HG03139 (cell line): ENCODE measurements at regions not wholly inside any gene's neighbourhood (a gene's known extent, or its start where the extent isn't known, plus 50 kb on each side); places are given as distances from the start of the nearest gene placed in this dataset.

Experiments used
- ATAC-seq: cut with Tn5 transposase; IDR thresholded peaks from one replicate; pipeline ENCODE4 v1.9.1; 2021; ENCODE audit not compliant: unreplicated experiment

DNA sequence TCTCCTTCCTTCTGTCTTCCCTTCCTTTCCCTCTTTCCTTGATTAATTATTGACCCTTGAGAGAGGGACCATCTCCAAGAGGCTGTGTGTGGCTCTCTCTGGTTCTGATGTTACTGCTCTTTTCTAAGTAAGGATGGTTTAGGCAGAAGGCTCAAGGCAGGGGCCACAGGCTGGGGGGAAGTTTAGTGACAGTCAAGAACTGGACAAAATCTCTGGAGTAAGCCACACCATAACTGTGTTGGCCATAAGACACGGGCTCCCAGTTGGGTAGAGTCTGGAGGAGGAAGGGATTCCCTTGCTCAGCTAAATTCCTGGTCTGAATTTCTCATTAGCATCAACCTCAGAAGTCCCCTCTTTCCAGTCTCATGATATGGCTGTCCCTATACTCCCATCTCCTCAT is 74.7 kb downstream of the BUD13 start:
- no peak for ATAC-seq

DNA sequence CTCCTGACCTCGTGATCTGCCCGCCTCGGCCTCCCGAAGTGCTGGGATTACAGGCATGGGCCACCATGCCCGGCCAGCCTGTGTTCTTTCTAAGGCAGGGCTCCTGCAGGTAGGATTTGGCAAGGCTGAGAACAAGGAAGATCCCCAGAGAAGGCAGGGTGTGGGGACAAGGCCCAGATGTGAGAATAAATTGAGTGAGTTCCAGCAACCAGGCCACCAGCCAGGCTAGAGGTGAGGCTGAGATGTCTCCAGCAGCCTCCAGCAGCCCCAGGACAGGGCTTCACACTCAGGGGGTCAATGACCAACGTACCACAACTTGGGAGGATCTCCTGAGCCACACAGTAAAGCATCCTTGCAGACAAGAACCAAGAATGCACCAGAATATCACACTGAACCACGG is 75.1 kb downstream of the BUD13 start:
- ATAC-seq, result no peak

DNA sequence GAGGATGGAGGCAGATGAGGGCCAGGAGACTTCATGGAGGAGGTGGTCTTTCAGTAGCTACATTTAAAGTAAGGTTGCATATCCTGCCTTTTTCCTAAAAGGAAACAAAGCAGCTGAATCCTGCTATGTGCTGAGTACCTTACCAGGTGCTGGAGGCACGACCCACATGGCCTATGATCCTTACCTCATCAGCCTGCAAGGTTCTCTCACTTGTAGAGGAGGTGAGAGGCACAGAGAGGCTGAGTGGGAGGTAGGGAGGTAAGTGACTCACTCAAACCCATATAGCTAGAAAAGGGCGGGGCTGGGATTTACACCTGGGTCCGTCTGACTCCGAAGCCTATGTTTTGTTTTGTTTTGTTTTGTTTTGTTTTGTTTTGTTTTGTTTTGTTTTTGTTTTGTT is 75.8 kb downstream of the BUD13 start:
- no peak for ATAC-seq

DNA sequence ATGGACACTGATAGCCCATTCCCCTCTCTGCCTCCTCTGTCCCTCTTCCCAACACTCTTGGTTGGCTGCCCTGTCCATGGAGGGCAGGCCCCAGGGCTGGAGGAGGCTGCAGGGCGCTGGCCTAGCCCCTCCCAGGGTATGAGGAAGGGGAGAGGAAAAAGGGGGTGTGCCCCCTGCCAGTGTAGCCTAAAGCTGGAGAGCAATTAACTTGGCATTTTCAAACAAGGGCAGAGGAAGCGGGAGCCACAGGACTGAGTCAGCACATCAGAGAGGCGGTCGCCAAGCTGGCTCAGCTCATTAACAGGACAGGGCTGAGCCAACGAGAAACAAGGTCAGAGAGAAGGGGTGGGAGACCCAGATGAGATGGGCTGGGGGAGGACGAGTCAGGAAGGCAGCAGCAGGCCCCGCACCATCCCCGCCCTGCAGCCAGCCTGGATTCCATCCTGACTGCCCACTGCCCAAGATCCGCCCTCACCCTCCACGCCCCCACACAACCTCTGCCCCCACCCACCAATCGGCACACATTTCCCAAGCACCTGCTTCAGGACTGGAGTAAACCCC is 76.3 kb downstream of the BUD13 start:
- ATAC-seq, result no peak

DNA sequence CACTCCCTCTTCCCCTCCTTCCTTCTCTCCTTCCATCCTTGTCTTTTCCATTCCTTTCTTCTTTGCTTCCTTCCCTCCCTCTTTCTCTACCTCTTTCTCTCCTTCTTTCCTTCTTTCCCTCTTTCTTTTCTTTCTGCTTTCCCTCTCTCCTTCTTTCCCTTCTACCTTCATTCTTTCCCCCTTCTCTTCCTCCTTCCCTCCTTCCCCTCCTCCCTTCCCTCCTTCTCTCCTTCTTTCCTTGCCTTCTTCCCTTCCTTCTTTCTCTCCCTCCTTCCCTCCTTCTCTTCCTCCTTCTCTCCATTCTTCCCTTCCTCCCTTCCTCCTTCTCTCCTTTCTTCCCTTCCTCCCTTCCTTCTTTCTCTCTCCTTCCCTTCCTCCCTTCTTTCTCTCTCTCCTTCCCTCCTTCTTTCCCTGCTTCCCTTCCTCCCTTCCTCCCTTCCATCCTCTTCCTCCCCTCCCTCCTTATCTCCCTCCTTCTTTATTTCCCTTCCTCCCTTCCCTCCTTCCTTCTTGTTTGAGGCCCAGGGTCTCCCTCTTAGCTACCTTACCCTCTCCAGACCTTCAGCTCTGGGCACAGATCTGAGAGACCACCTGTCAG is 77.0 kb downstream of the BUD13 start:
- no peak for ATAC-seq

DNA sequence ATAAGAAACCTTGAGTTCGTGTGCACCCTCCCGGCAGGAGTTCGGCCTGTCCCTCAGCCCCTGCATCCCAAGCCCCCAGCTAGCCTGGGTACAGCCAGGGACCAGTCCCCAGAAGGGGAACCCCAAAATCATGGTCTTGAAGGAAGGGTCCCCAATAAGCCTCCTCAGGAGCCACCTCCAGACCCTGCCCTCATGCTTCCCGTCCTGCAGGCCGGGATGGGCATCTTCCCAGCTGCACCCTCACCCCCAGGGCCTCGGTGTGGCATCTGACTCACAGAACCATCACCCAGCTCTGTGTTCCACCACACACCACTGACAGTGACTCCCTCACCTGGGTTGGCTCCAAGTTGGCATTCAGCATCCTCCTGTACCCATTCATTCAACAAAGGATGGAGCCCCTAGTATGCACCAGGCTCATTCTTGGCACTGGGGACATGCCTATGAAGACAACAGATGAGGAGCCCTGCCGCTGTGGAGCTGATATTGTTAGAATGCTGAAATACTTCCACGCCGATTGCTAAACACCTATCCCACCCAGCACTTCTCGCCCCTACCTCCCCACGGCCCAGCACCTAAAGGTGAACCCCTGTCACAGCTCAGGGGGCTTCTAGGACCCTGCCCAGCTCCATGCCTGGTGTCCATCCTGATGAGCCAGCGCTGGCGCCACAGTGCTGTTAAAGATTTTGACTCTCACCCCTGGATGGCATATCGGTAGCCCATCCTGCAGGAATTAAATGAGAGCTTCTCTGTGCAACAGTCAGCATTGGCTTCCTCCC is 77.8 kb downstream of the BUD13 start:
- ATAC-seq, result no peak

DNA sequence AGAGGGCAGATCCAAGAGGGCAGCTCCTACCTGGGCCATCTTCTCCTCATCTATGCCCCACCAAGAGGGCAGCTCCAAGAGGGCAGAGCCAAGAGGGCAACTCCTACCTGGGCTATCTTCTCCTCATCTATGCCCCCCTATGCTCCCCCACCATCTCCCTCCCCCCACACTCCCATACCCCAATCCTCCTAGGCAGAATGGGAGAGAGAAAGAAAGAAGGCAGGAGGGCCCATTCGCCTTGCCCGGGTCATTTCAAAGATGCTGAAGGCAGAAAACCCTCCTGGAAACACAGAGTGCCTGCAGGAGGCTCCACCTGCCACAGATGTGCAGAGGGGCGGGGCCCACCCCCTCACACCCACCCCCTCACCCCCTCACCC is 78.5 kb downstream of the BUD13 start:
- ATAC-seq, result no peak

DNA sequence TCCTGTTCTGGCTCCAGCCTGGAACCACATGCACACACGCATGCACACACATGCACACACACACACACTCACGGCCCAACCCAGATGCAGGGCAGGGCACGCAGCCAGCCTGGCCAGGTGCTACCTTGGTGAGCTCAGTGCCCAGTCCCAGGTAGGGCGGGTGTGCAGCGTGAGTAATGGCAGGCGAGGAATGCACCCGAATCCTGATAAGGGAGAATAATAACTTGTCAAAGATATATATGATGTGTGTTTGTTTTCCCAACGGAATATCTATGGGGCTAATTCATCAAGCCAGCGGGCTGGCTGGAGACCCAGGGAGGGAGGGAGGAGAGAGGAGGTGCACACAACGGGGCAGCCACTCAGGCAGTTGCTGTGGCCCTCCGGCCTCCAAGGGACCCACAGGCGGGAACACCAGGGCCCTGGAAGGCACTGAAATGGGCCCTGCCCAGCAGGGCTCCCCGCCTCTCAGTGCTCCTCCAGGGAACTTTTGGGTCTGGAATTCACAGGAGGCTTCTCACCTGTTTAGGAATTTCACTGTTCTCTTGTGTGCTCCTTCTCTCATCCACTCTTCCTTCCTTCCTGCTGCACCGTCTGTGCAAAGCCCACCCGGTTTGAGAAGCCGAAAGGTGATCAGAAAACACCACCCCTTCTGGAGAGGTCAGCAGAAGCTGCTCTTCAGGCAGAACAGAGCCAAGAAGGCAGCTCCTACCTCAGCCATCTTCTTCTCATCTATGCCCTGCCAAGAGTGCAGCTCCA is 79.0 kb downstream of the BUD13 start:
- ATAC-seq, result no peak

DNA sequence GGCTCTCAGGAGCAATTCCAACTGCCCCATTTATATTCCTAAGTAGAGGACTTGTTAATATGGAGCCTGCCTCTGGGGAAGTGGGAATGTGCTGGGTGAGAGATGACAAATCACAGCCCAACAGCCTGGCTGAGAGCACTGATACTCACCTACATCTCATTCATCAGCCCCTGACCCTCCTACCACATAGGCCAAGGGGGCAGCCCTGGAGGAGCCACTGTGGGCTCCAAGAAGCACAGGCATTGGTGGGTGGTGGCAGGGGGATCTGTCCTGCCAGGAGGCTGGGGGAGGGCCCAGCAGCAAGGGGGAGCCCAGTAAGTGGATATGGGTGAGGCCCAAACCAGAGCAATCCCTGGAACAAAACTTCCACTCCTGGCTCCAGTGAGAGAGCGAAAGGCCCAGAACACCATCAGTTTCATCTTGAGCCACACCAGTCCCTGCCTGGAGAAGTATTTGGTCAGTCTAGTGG is 79.7 kb downstream of the BUD13 start:
- no peak for ATAC-seq

DNA sequence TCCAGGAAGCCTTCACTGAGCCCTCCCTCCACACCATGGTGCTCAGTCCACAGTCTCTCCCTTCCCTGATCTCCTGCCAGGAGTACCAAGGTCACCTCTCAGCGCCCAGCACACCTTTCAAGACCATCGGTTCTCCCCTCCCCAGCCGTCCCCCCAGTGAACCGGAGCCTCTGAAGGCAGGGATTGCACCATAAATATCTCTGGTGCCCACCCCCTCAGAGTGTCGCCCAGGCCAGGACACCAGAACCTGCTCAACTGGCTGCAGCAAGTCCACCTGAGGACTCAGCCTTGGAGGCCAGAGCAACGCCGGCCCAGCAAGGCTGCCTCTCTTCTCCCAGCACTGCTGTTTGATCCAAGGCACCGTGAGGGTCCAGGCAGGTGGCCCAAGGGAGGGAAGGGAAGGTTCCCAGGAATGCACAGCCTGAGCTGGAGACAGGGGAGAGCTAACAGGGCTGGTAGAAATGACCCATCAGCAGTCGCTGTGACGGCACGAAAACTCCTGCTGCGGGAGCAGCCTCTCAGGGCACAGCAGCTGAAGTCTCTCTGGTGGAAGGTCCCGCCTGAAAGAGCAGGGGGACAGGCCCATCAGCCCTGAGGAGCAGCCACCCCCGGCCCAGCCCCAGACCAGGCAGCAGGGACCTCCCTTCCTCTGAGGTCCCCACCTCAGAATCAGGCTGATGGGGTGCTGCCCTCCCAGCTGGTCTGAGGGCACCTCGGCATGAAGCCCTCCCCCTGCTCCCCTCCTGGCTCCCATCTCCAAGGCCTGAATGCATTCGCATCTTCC is 80.3 kb downstream of the BUD13 start:
- no peak for ATAC-seq

DNA sequence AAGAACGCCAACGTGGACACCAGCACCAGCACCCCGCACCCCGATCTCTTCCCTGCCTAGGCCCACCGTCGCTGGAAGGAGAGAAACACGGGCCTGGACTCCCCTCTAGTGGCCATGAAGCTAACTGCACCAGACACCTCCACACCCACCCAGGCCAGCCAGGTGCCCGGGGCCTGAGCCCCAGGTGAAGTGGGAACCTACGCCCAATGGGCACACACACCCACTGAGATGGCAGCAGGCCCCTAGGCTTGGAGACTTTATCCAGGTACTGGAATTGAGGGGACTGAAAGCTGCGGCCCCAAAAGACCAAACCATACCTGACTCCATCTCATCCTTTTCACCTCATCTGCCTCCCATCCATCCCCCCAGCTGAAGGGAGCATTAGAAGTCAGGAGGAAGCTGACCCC is 81.0 kb downstream of the BUD13 start:
- ATAC-seq, result no peak

DNA sequence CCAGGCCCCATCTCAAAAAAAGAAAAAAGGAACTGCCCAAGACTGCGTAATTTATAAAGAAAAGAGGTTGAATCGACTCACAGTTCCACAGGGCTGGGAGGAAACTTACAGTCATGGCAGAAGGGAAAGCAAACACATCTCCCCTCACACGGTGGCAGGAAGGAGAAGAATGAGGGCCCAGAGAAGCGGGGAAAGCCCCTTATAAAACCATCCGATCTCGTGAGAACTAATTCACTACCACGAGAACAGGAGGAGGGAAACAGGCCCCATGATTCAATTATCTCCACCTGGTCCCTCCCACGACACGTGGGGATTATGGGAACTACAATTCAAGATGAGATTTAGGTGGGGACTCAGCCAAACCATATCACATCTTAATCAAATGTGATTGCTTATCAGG is 82.2 kb downstream of the BUD13 start:
- ATAC-seq, result no peak

DNA sequence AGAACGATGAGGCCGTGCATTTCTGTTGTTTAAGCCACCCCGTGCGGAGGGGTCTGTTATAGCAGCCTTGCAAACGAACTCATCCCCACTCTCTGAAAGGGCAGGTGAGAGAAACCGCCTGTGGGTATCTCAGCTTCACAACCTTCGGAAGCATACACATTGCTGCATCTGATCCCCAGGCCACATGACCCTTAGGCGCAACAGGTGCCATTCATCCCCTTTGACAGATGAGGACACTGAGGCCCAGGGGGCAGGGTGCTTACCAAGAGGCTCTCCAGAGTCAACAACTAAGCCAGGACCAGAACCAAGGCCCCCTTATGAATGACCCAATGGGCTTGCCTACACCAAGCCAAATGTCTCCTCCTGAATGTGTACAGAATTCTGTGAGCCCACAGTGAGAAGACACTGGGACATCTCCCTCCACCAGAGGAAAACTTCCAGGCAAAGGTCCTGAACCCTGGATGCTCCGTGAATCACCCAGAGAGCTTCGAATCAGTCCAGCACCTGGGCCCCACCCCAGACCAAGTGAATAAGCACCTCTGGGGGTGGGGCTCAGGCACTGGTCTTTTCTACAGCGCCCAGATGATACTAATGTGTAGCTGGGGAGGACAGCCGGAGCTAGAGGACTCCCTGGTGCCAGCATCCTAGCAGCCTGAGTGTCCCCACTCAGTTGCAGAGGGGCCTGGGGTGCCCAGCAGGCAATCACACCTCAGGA is 83.2 kb downstream of the BUD13 start:
- ATAC-seq, result no peak

DNA sequence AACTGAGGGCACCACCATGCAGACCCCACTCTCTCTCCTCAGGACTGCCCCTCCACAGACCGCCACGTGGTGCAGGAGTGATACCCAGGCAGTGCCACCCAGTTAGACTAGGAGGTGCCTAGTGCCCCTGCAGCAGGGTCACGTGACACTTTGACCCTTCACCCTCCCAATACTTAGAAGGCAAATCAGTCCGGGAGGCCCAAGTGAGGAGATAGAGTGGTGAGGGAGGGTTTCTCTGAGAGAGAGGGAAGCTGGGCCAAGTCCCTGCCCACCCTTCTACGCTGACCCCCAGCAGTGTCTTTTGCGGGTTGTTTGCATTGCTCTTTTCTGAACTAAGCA is 84.6 kb downstream of the BUD13 start:
- ATAC-seq, result no peak

DNA sequence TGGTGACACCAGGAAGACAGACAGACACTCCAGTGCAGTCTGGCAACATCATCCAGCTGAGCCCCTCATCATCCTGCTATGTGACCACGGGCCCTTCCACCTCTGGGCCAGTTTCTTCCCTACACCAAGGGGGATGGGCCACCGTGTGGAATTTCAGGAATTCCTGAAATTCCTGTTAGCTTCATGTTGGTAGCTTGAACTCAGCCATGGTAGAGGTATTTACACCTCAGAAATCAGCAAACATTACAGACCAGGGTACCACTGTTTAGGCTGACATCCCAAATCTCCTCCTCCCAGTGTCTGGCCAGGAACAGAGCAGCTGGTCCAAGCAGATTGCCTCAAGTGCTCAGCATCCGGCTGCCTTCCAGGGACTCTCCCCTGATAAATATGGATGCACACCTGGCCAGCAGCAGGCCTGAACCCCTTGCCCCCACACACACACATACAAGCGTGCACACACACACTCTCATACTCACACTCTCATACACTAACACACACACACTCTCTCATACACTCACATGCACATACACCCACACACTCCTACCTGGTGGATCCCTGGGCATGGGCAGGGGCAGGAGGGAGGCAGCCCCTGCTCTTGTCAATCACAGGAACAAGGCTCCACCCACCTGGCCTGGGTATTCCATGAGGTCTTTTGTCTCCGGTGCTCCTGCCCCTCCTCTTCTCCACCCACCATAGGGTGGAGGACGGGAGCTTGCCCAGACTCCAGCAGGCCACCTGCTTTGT is 85.2 kb downstream of the BUD13 start:
- no peak for ATAC-seq

DNA sequence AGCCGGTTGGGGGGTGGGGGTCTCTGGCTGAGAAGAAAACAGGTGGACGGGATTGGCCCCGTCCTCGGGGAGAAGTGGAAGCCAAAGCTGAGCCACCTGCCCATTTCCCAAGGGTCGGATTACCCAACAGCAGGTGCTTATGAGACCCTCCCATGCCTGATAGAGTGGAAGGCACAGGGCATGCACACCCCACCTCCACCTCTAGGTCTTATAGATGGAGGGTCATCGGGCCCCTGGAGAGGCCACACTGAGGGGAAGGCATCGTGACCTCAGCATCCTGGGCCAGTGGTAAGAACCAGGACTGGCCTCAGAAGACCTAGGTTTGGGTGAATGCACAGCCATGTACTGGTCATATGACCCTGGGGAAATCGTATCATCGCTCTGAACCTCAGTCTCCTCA is 85.9 kb downstream of the BUD13 start:
- no peak for ATAC-seq

DNA sequence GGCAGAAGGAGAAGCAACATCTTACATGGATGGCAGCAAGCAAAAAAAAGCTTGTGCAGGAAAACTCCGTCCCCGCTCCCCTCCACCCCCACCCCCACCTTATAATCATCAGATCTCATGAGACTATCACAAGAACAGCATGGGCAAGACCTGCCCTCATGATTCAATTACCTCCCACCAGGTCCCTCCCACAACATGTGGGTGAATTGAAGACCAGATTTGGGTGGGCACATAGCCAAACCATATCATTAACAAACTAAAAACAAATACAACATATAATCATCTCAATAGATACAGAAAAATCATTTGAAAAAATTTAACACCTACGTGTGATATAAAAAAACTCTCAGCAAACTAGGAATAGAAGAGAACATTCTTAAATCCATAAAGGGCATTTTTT is 88.8 kb downstream of the BUD13 start:
- no peak for ATAC-seq

DNA sequence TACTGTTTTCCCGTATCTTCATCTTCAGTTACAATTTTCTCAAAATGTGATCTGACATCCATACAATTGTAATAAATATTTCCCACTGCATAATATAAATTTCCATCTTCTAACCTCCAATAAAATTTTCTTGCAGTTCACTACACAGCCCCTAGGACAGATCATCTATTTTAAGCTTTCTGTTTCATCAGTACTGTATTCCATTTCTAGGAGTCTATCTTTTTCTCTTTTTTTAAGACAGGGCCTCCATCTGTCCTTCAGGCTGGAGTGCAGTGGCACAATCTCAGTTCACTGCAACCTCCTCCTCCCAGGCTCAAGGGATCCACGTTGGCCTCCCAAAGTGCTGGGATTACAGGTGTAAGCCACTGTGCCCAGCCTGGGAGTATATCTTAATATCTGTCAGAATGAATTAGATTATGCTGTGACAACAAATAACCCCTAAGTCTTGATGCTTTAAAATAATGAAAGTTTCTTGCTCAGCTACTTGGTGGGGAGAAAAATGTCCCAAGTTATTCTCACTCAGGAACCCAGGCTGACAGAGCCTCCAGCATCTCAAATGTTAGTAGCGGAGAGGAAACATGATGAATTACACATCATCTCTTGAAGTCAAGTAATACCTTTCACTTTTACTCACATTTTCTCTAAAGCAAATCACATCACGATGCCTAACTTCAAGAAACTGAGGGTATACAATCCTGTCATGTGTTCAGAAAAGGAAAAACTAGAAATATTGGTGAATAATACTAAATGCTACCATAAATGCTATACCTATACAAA is 92.2 kb downstream of the BUD13 start:
- no peak for ATAC-seq

DNA sequence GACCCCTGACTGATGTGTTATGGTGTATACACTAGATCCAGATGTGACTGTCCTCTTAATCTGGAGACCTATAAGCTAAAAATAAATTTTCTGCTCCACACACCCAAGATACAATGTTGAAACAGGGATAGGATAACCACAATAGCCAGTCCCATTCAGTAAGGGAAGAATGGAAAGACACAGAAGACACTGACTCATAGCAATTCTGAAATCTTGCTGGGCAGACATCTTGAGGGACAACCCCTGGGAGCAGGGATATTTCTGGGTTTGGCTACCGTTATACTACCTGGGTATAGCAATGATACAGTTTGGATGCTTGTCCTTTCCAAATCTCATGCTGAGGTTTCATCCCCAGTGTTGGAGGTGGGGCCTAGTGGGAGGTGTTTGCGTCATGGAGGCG is 93.9 kb downstream of the BUD13 start:
- ATAC-seq, result no peak
